Liver (tissue), 8 donors: ENCODE measurements at regions not wholly inside any gene's neighbourhood (a gene's known extent, or its start where the extent isn't known, plus 50 kb on each side); places are given as distances from the start of the nearest gene placed in this dataset.

Source experiments
- DNase-seq: peaks from one replicate; pipeline ENCODE4 v3.0.0-alpha.2; 2017; ENCODE audit warnings: low spot score
- H3K27ac ChIP-seq, 2 donors: one replicate each; pipeline ENCODE4 v1.7.0; 2013; ENCODE audit warnings: inconsistent platforms in 2 of 2, low read length in 2 of 2, control low read depth in 1 of 2, low read depth in 1 of 2, mild to moderate bottlenecking in 1 of 2
- H3K27me3 ChIP-seq, 4 donors: one replicate each; pipeline versions ENCODE4 v1.6.1 to v1.7.0; 2013; ENCODE audit warnings: low read length in 3 of 4, inconsistent platforms in 1 of 4, mild to moderate bottlenecking in 1 of 4, moderate library complexity in 1 of 4; ENCODE audit not compliant: control insufficient read depth in 4 of 4, insufficient read depth in 4 of 4
- H3K36me3 ChIP-seq, 4 donors: one replicate each; pipeline versions ENCODE4 v1.6.1 to v1.7.0; 2013; ENCODE audit warnings: low read length in 3 of 4, mild to moderate bottlenecking in 3 of 4, low read depth in 1 of 4, moderate library complexity in 1 of 4; ENCODE audit not compliant: control insufficient read depth in 4 of 4, insufficient read depth in 3 of 4
- H3K4me1 ChIP-seq, 4 donors: one replicate each; pipeline versions ENCODE4 v1.6.1 to v1.7.0; 2013; ENCODE audit warnings: low read length in 3 of 4, mild to moderate bottlenecking in 3 of 4, moderate library complexity in 1 of 4; ENCODE audit not compliant: control insufficient read depth in 4 of 4, insufficient read depth in 4 of 4
- H3K4me3 ChIP-seq, 3 donors: one replicate each; pipeline versions ENCODE4 v1.6.1 to v1.7.0; 2013; ENCODE audit warnings: low read length in 3 of 3, control low read depth in 1 of 3, low read depth in 1 of 3, mild to moderate bottlenecking in 1 of 3
- H3K9ac ChIP-seq, 2 donors: one replicate each; pipeline ENCODE4 v1.7.0; 2013; ENCODE audit warnings: low read length in 2 of 2, mild to moderate bottlenecking in 2 of 2, moderate library complexity in 2 of 2, control low read depth in 1 of 2, low read depth in 1 of 2
- H3K9me3 ChIP-seq, 4 donors: one replicate each; pipeline versions ENCODE4 v1.6.1 to v1.7.0; 2013; ENCODE audit warnings: low read length in 3 of 4; ENCODE audit not compliant: control insufficient read depth in 4 of 4
- ATF3 ChIP-seq: IDR thresholded peaks from 2 replicates; pipeline ENCODE4 v1.6.1; 2016; ENCODE audit warnings: antibody characterized with exemption
- CTCF ChIP-seq: fragments of 150-350 bp; IDR thresholded peaks from 2 replicates; pipeline ENCODE4 v1.5.1; 2017; ENCODE audit warnings: improper control_type of control experiment, low read depth, low read length; ENCODE audit not compliant: missing input control
- EGR1 ChIP-seq, 2 donors: IDR thresholded peaks; 2 replicates each; pipeline ENCODE4 v1.6.1; 2016 to 2018; ENCODE audit warnings: antibody characterized with exemption in 2 of 2, low read depth in 2 of 2
- FOXA1 ChIP-seq: IDR thresholded peaks from 2 replicates; pipeline ENCODE4 v1.6.1; 2016; ENCODE audit warnings: antibody characterized with exemption
- FOXA2 ChIP-seq: IDR thresholded peaks from 2 replicates; pipeline ENCODE4 v1.6.1; 2016; ENCODE audit warnings: antibody characterized with exemption
- GABPA ChIP-seq, 2 donors: IDR thresholded peaks in 1 of 2; conservative IDR thresholded peaks in 1 of 2; 2 replicates each; pipeline ENCODE4 v1.6.1; 2016; ENCODE audit warnings: antibody characterized with exemption in 2 of 2, mild to moderate bottlenecking in 1 of 2, moderate library complexity in 1 of 2
- HNF4A ChIP-seq, 2 donors: conservative IDR thresholded peaks; 2 replicates each; pipeline ENCODE4 v1.6.1; 2016; ENCODE audit warnings: antibody characterized with exemption in 2 of 2, mild to moderate bottlenecking in 2 of 2
- HNF4G ChIP-seq: IDR thresholded peaks from 2 replicates; pipeline ENCODE4 v1.6.1; 2016; ENCODE audit warnings: antibody characterized with exemption
- JUND ChIP-seq, 2 donors: IDR thresholded peaks; 2 replicates each; pipeline ENCODE4 v1.6.1; 2016; ENCODE audit warnings: antibody characterized with exemption in 2 of 2
- MAX ChIP-seq: IDR thresholded peaks from 2 replicates; pipeline ENCODE4 v1.6.1; 2016; ENCODE audit warnings: antibody characterized with exemption
- NR2F2 ChIP-seq: IDR thresholded peaks from 2 replicates; pipeline ENCODE4 v1.6.1; 2016; ENCODE audit warnings: antibody characterized with exemption
- RAD21 ChIP-seq, 2 donors: IDR thresholded peaks; 2 replicates each; pipeline ENCODE4 v1.6.1; 2016; ENCODE audit warnings: antibody characterized with exemption in 2 of 2, mild to moderate bottlenecking in 2 of 2
- REST ChIP-seq: IDR thresholded peaks from 2 replicates; pipeline ENCODE4 v1.6.1; 2016; ENCODE audit warnings: antibody characterized with exemption, mild to moderate bottlenecking
- RXRA ChIP-seq, 2 donors: IDR thresholded peaks; 2 replicates each; pipeline ENCODE4 v1.6.1; 2017 to 2018; ENCODE audit warnings: antibody characterized with exemption in 2 of 2, mild to moderate bottlenecking in 1 of 2
- SP1 ChIP-seq: IDR thresholded peaks from 2 replicates; pipeline ENCODE4 v1.6.1; 2018; ENCODE audit warnings: antibody characterized with exemption, mild to moderate bottlenecking
- TAF1 ChIP-seq: conservative IDR thresholded peaks from 2 replicates; pipeline ENCODE4 v1.6.1; 2016; ENCODE audit warnings: antibody characterized with exemption, mild to moderate bottlenecking
- YY1 ChIP-seq: IDR thresholded peaks from 2 replicates; pipeline ENCODE4 v1.6.1; 2016; ENCODE audit warnings: antibody characterized with exemption, mild to moderate bottlenecking
- ZBTB33 ChIP-seq: IDR thresholded peaks from 2 replicates; pipeline ENCODE4 v1.6.1; 2016; ENCODE audit warnings: antibody characterized with exemption
- WGBS: extraction: QIAGEN DNeasy Blood & Tissue Kit; methylation state at CpG from one replicate; pipeline ENCODE4 v1.1.7; 2013; 5-methylcytosine and 5-hydroxymethylcytosine counted together
- donor health status: healthy.
- donor health status: healthy.
- donor health status: healthy.
- donor health status: healthy.
- donor health status: healthy.

GRCh38 chr13:37290716-37291505, 185.4 kb upstream of the CSNK1A1L start (continued):
- TF ChIP-seq REST (no peak), SP1 (no peak)

GRCh38 chr13:37289212-37289935, 183.9 kb upstream of the CSNK1A1L start:
- H3K9me3 ChIP-seq: no peaks in the 10 kb centered on the region
- TF ChIP-seq RXRA (IDR thresholded peaks at IDR 0.05) (no peak), CTCF (no peak), HNF4G (no peak), TAF1 (no peak), NR2F2 (no peak), GABPA (IDR thresholded peaks at IDR 0.05 in 1 of 2, conservative IDR thresholded peaks at IDR 0.05 in 1 of 2) (no peak), MAX (no peak), SP1 (no peak), FOXA1 (no peak), REST (no peak), ATF3 (no peak), FOXA2 (no peak), JUND (IDR thresholded peaks at IDR 0.05) (no peak), ZBTB33 (no peak), YY1 (no peak), EGR1 (IDR thresholded peaks at IDR 0.05; ENCODE audit: low read depth in 2 of 2) (no peak), HNF4A (conservative IDR thresholded peaks at IDR 0.05) (no peak), RAD21 (IDR thresholded peaks at IDR 0.05) (no peak)
- no peak overlapping the region for H3K27ac ChIP-seq
- H3K27me3 ChIP-seq: peaks cover 0 to 4% (median 2%) of the 10 kb centered on the region in 4 donors
- no peak for DNase-seq
- H3K9ac ChIP-seq: no peak overlapping the region
- H3K4me1 ChIP-seq: no peaks in the 10 kb centered on the region
- 62% methylated on average over 6 of the region's 6 CpGs for WGBS
- no peak overlapping the region for H3K4me3 ChIP-seq
- no peaks in the 10 kb centered on the region for H3K36me3 ChIP-seq
